B cell (primary cell): ENCODE measurements at regions not wholly inside any gene's neighbourhood (a gene's known extent, or its start where the extent isn't known, plus 50 kb on each side); places are given as distances from the start of the nearest gene placed in this dataset.
"Not testable (repeated sequence)": the region's sequence is repeated elsewhere in the genome, so short reads cannot be mapped to it uniquely, and the experiment has no call there.

ENCODE experiments used
- ATAC-seq: fragments of 200-7000 bp; cut with Tn5 transposase; one replicate; pipeline ENCODE4 v1.10.0; 2021; ENCODE audit warnings: low read depth, mild to moderate bottlenecking, moderate number of reproducible peaks, moderate library complexity
- CTCF ChIA-PET: fragments of 350-600 bp; sonication (Branson Sonifier 250); formaldehyde crosslinking; loops from one replicate; lab custom pipeline; 2021; ENCODE audit warnings: antibody characterized with exemption, inconsistent platforms; lab: Charles Lee
- POLR2A ChIA-PET: fragments of 350-600 bp; sonication (Branson Sonifier 250); formaldehyde crosslinking; loops from one replicate; lab custom pipeline; 2021; ENCODE audit warnings: antibody characterized with exemption; lab: Charles Lee
- DNase-seq: peaks from one replicate; pipeline ENCODE4 v3.0.0; 2013
- H2AFZ ChIP-seq: 2 replicates; pipeline ENCODE4 v1.6.1; 2012; ENCODE audit warnings: mild to moderate bottlenecking, low read depth, low read length; ENCODE audit not compliant: insufficient read depth, poor library complexity, severe bottlenecking
- H3K27ac ChIP-seq, 2 donors: 1 replicate in 1 of 2; 2 replicates in 1 of 2; pipeline ENCODE4 v1.5.1; 2012 to 2013; ENCODE audit warnings: low read length in 2 of 2, mild to moderate bottlenecking in 2 of 2, moderate library complexity in 1 of 2
- H3K27me3 ChIP-seq, 4 experiments: fragments of 200-600 bp in 1 of 4; sonication (generic) in 1 of 4; replicated peaks in 1 of 4; 1 replicate in 2 of 4; 2 replicates in 2 of 4; pipeline versions ENCODE4 v1.6.1 to v1.7.0; 2013 to 2016; ENCODE audit warnings: low read length in 3 of 4, mild to moderate bottlenecking in 2 of 4, mixed read lengths in 1 of 4, moderate library complexity in 1 of 4; ENCODE audit not compliant: insufficient read depth in 4 of 4, control insufficient read depth in 3 of 4; ENCODE audit errors: control extremely low read depth in 1 of 4
- H3K36me3 ChIP-seq, 2 experiments: replicated peaks in 1 of 2; 1 replicate in 1 of 2; 2 replicates in 1 of 2; pipeline versions ENCODE4 v1.6.1 to v1.7.1; 2013; ENCODE audit warnings: low read length in 1 of 2; ENCODE audit not compliant: insufficient read depth in 2 of 2, control insufficient read depth in 1 of 2; ENCODE audit errors: control extremely low read depth in 1 of 2, extremely low read depth in 1 of 2
- H3K4me1 ChIP-seq, 2 donors: fragments of 200-600 bp in 1 of 2; sonication (generic) in 1 of 2; 1 replicate in 1 of 2; 2 replicates in 1 of 2; pipeline versions ENCODE4 v1.5.1 to v1.6.1; 2013 to 2017; ENCODE audit warnings: low read length in 2 of 2; ENCODE audit not compliant: control insufficient read depth in 2 of 2, insufficient read depth in 2 of 2
- H3K4me2 ChIP-seq: replicated peaks from 2 replicates; pipeline ENCODE3; 2012; ENCODE audit warnings: mild to moderate bottlenecking, low read depth, low read length; ENCODE audit not compliant: poor library complexity, severe bottlenecking
- H3K4me3 ChIP-seq, 5 experiments: fragments of 200-600 bp in 1 of 5; sonication (generic) in 1 of 5; 1 replicate in 3 of 5; 2 replicates in 2 of 5; pipeline versions ENCODE4 v1.5.1 to v1.7.0; 2011 to 2016; ENCODE audit warnings: low read length in 4 of 5, mild to moderate bottlenecking in 4 of 5, low read depth in 2 of 5, control low read depth in 1 of 5, moderate library complexity in 1 of 5; ENCODE audit not compliant: insufficient read depth in 1 of 5; ENCODE audit errors: control extremely low read depth in 1 of 5, extremely low read depth in 1 of 5
- H3K79me2 ChIP-seq: fragments of 200-600 bp; sonication (generic); one replicate; pipeline ENCODE4 v1.6.0; 2016; ENCODE audit warnings: low read length; ENCODE audit not compliant: control insufficient read depth, insufficient read depth
- H3K9ac ChIP-seq: fragments of 200-600 bp; sonication (generic); 2 replicates; pipeline ENCODE4 v1.6.1; 2017; ENCODE audit warnings: mild to moderate bottlenecking, low read length, moderate library complexity
- H3K9me3 ChIP-seq, 3 donors: one replicate each; pipeline versions ENCODE4 v1.6.1 to v1.7.1; 2013; ENCODE audit warnings: low read length in 2 of 3; ENCODE audit not compliant: control insufficient read depth in 2 of 3, insufficient read depth in 1 of 3; ENCODE audit errors: control extremely low read depth in 1 of 3
- H4K20me1 ChIP-seq: 2 replicates; pipeline ENCODE4 v1.6.0; 2012; ENCODE audit warnings: mild to moderate bottlenecking, low read length; ENCODE audit not compliant: insufficient read depth, control insufficient read depth, poor library complexity, severe bottlenecking
- H3K27ac Mint-ChIP-seq: one replicate; pipeline ENCODE4 v1.8.0; 2021; ENCODE audit warnings: mixed read lengths
- H3K27me3 Mint-ChIP-seq: one replicate; pipeline ENCODE4 v1.8.0; 2021; ENCODE audit warnings: mixed read lengths
- H3K4me1 Mint-ChIP-seq: one replicate; pipeline ENCODE4 v1.8.0; 2021; ENCODE audit warnings: mixed read lengths
- H3K4me3 Mint-ChIP-seq: one replicate; pipeline ENCODE4 v1.8.0; 2021; ENCODE audit warnings: mixed read lengths
- H3K9me3 Mint-ChIP-seq: one replicate; pipeline ENCODE4 v1.8.0; 2022; ENCODE audit warnings: mixed read lengths; ENCODE audit not compliant: insufficient read depth
- EZH2 ChIP-seq: IDR thresholded peaks from 2 replicates; pipeline ENCODE4 v1.6.1; 2012; ENCODE audit warnings: borderline replicate concordance, low read depth, mild to moderate bottlenecking, moderate library complexity, low read length; ENCODE audit not compliant: insufficient read depth, poor library complexity, severe bottlenecking
- WGBS: methylation state at CpG from one replicate; pipeline ENCODE4 v1.1.5; 2013; ENCODE audit warnings: missing lambda C conversion rate; ENCODE audit not compliant: insufficient coverage; 5-methylcytosine and 5-hydroxymethylcytosine counted together
- intact Hi-C: fragments of 100-400 bp; cut with micrococcal nuclease; formaldehyde crosslinking; loops from one replicate; pipeline ENCODE4 v1.10.0; 2022
- TF ChIP-seq, protein P1 (sequence below): fragments of 200-600 bp; IDR thresholded peaks from one replicate; pipeline ENCODE4 v1.8.0; 2022; ENCODE audit warnings: antibody characterized with exemption, mild to moderate bottlenecking

DNA sequence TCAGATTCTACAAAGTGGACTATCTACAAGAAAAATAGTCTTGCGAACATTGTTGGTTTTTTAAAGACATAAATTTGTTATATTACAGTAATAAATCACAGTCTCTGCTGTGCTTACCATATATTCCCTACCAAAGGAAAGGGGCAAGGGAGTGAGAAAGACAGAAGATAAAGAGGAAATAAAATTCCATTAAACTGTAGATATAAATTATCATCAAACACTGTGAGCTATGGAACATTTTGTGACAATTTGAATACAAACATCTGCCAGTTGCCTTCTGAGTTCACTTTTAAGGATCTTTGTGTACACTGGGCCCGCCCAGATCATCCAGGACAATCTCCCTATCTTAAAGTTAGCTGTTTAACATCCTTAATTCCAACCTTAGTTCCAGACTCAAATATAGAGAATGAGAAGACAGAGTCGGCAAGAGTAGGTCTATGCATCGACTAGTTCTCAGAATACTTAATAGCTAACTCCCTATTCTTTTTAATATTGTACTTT lies 122.8 kb downstream of the NUFIP1 start:
- Mint-ChIP-seq H3K27me3 (peaks cover 3% of the 10 kb centered on the region), H3K4me3 (no peak overlapping the region), H3K9me3 (no peaks in the 10 kb centered on the region), H3K4me1 (no peaks in the 10 kb centered on the region), H3K27ac (no peak overlapping the region)
- Histone ChIP-seq H2AFZ (no peak overlapping the region), H4K20me1 (no peaks in the 10 kb centered on the region), H3K9me3 (no peaks in the 10 kb centered on the region), H3K36me3 (no peaks in the 10 kb centered on the region), H3K27ac (no peak overlapping the region), H3K4me1 (no peaks in the 10 kb centered on the region), H3K9ac (no peak overlapping the region), H3K4me3 (no peak overlapping the region), H3K79me2 (no peaks in the 10 kb centered on the region), H3K4me2 (no peak overlapping the region), H3K27me3 (no peaks in the 10 kb centered on the region)
- WGBS = 100% methylated on average over 1 of the region's 4 CpGs
- ChIA-PET POLR2A (no interaction called here), CTCF (no interaction called here)
- ATAC-seq (no peak), DNase-seq (no peak)
- intact Hi-C loops = no loop called here
- no peak for TF ChIP-seq EZH2
- TF ChIP-seq, protein P1, sequence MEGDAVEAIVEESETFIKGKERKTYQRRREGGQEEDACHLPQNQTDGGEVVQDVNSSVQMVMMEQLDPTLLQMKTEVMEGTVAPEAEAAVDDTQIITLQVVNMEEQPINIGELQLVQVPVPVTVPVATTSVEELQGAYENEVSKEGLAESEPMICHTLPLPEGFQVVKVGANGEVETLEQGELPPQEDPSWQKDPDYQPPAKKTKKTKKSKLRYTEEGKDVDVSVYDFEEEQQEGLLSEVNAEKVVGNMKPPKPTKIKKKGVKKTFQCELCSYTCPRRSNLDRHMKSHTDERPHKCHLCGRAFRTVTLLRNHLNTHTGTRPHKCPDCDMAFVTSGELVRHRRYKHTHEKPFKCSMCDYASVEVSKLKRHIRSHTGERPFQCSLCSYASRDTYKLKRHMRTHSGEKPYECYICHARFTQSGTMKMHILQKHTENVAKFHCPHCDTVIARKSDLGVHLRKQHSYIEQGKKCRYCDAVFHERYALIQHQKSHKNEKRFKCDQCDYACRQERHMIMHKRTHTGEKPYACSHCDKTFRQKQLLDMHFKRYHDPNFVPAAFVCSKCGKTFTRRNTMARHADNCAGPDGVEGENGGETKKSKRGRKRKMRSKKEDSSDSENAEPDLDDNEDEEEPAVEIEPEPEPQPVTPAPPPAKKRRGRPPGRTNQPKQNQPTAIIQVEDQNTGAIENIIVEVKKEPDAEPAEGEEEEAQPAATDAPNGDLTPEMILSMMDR = no peak

GRCh38 chr13:44865722-44866410 lies 123.4 kb downstream of the NUFIP1 start:
- H3K4me1 Mint-ChIP-seq = no peaks in the 10 kb centered on the region
- H3K4me3 ChIP-seq = no peak overlapping the region
- H3K79me2 ChIP-seq = no peaks in the 10 kb centered on the region
- H3K27me3 Mint-ChIP-seq = peaks cover 3% of the 10 kb centered on the region
- ATAC-seq = no peak
- H3K27me3 ChIP-seq = no peaks in the 10 kb centered on the region
- no peak for TF ChIP-seq EZH2
- TF ChIP-seq, protein P1 = no peak
- no peaks in the 10 kb centered on the region for H3K9me3 Mint-ChIP-seq
- H3K4me2 ChIP-seq = no peak overlapping the region
- H3K27ac ChIP-seq = no peak overlapping the region
- no peaks in the 10 kb centered on the region for H3K4me1 ChIP-seq
- ChIA-PET POLR2A (no interaction called here), CTCF (no interaction called here)
- no peak overlapping the region for H3K4me3 Mint-ChIP-seq
- H3K27ac Mint-ChIP-seq = no peak overlapping the region
- no peak overlapping the region for H3K9ac ChIP-seq
- no peaks in the 10 kb centered on the region for H3K36me3 ChIP-seq
- intact Hi-C loops = no loop called here
- no peaks in the 10 kb centered on the region for H3K9me3 ChIP-seq
- WGBS = 94% methylated on average over 2 of the region's 10 CpGs
- DNase-seq = no peak
- H4K20me1 ChIP-seq = no peaks in the 10 kb centered on the region
- no peak overlapping the region for H2AFZ ChIP-seq

- H3K4me1 Mint-ChIP-seq, POLR2A ChIA-PET: not testable (repeated sequence)
Measured at GRCh38 chr13:44863641-44864040, 125.6 kb downstream of the NUFIP1 start.

More at GRCh38 chr13:44863641-44864040, 125.6 kb downstream of the NUFIP1 start:
- H2AFZ ChIP-seq, H3K9me3 Mint-ChIP-seq, H3K36me3 ChIP-seq, H3K4me3 Mint-ChIP-seq, H3K4me3 ChIP-seq, ATAC-seq, H4K20me1 ChIP-seq, H3K79me2 ChIP-seq, H3K9ac ChIP-seq, H3K4me1 ChIP-seq, H3K4me2 ChIP-seq, H3K27me3 ChIP-seq, DNase-seq, intact Hi-C loops, H3K27ac ChIP-seq, CTCF ChIA-PET, H3K9me3 ChIP-seq, H3K27ac Mint-ChIP-seq: not testable (repeated sequence)
- H3K27me3 Mint-ChIP-seq = peaks cover 13% of the 10 kb centered on the region
